RWPE1 (cell line): ENCODE measurements at regions not wholly inside any gene's neighbourhood (a gene's known extent, or its start where the extent isn't known, plus 50 kb on each side); places are given as distances from the start of the nearest gene placed in this dataset.

Experiments used
- CTCF ChIA-PET: fragments of 350-600 bp; sonication (Branson Sonifier 250); formaldehyde crosslinking; extraction: SDS; loops from one replicate; lab custom pipeline; 2021; lab: Yijun Ruan, JAX
- POLR2A ChIA-PET: fragments of 400-600 bp; formaldehyde crosslinking; extraction: SDS; loops from one replicate; lab custom pipeline; 2020; ENCODE audit warnings: antibody characterized with exemption; ENCODE audit not compliant: low non-redundant PET; lab: Yijun Ruan, JAX
- DNase-seq: peaks from one replicate; pipeline ENCODE4 v3.0.0; 2012; ENCODE audit warnings: low spot score
- H3K27ac ChIP-seq: fragments of 450-650 bp; 2 replicates; pipeline ENCODE4 v1.5.1; 2017
- CTCF ChIP-seq: fragments of 450-650 bp; conservative IDR thresholded peaks from 2 replicates; pipeline ENCODE4 v1.5.1; 2017; ENCODE audit warnings: low read depth, mild to moderate bottlenecking

GRCh38 chr6:140463312-140463710, 1088.9 kb upstream of the CITED2 start:
- no peak for DNase-seq
- TF ChIP-seq CTCF: no peak
- POLR2A ChIA-PET: no interaction called here
- no peak overlapping the region for H3K27ac ChIP-seq
- CTCF ChIA-PET: interaction anchor here (0.6 to 0.8 kb wide), 2 partner anchors 23 to 91 kb away, joined by 5 read pairs; no protein-coding TSS in a partner anchor

- CTCF ChIA-PET: interaction anchor here (0.6 to 0.8 kb wide), 3 partner anchors 21 to 90 kb away, joined by 4 to 5 read pairs (median 5); no protein-coding TSS in a partner anchor
These were observed 1088.2 kb upstream of the CITED2 start for GRCh38 chr6:140462453-140463311.

GRCh38 chr6:140462076-140462452, 1087.6 kb upstream of the CITED2 start:
- TF ChIP-seq CTCF: no peak
- H3K27ac ChIP-seq: no peak overlapping the region
- no peak for DNase-seq
- POLR2A ChIA-PET: no interaction called here
- CTCF ChIA-PET: interaction anchor here (0.8 kb wide), 1 partner anchor 21 kb away, joined by 4 read pairs; no protein-coding TSS in a partner anchor

More at GRCh38 chr6:140462453-140463311, 1088.2 kb upstream of the CITED2 start:
- H3K27ac ChIP-seq: no peak overlapping the region
- no peak for TF ChIP-seq CTCF
- peak; percentile 83 for DNase-seq
- POLR2A ChIA-PET: no interaction called here

- DNase-seq: no peak
- CTCF ChIA-PET: interaction anchor here (0.6 kb wide), 1 partner anchor 432 kb away, joined by 3 read pairs; no protein-coding TSS in a partner anchor
- H3K27ac ChIP-seq: no peak overlapping the region
- TF ChIP-seq CTCF: no peak
- POLR2A ChIA-PET: no interaction called here
These were observed 1085.8 kb upstream of the CITED2 start for GRCh38 chr6:140460267-140460666.

GRCh38 chr6:140459209-140459608, 1084.8 kb upstream of the CITED2 start:
- no peak for TF ChIP-seq CTCF
- ChIA-PET POLR2A (no interaction called here), CTCF (no interaction called here)
- DNase-seq: no peak
- H3K27ac ChIP-seq: no peak overlapping the region

- no peak overlapping the region for H3K27ac ChIP-seq
These were observed 1071.8 kb upstream of the CITED2 start for GRCh38 chr6:140446241-140446640.

More at GRCh38 chr6:140446241-140446640, 1071.8 kb upstream of the CITED2 start:
- POLR2A ChIA-PET: no interaction called here
- DNase-seq: no peak
- CTCF ChIA-PET: no interaction called here
- TF ChIP-seq CTCF: no peak
